Endothelial cell of umbilical vein (primary cell): ENCODE measurements at regions not wholly inside any gene's neighbourhood (a gene's known extent, or its start where the extent isn't known, plus 50 kb on each side); places are given as distances from the start of the nearest gene placed in this dataset.

Experiments used
- BruUV-seq: library from RNA; stranded (reverse); fragments of 400-500 nt; replicated peaks from 2 replicates; lab custom pipeline; 2021; lab: Mats Ljungman, UMichigan
- CTCF ChIA-PET: fragments of 300-600, 350-600 bp; sonication (Branson Sonifier 250); formaldehyde crosslinking; loops from one replicate; lab custom pipeline; 2021; ENCODE audit warnings: antibody characterized with exemption, inconsistent platforms; lab: Charles Lee
- POLR2A ChIA-PET: fragments of 300-600, 350-600 bp; sonication (Branson Sonifier 250); formaldehyde crosslinking; loops from one replicate; lab custom pipeline; 2021; ENCODE audit warnings: antibody characterized with exemption, inconsistent platforms; lab: Charles Lee
- DNase-seq: peaks from one replicate; pipeline ENCODE4 v3.0.0-alpha.2; 2011; ENCODE audit warnings: low read depth, low spot score
- FAIRE-seq: peaks from 2 replicates; lab custom pipeline; 2011; peaks lifted over from hg19 to GRCh38; lab: Jason Lieb, UNC
- H2AFZ ChIP-seq: 2 replicates; pipeline ENCODE4 v1.6.0; 2012; ENCODE audit warnings: low read depth, low read length, control low read depth, inconsistent platforms
- H3K27ac ChIP-seq: 2 replicates; pipeline ENCODE4 v1.5.1; 2011; ENCODE audit warnings: low read depth, mild to moderate bottlenecking, control low read depth, low read length, moderate library complexity; ENCODE audit not compliant: insufficient read depth
- H3K27me3 ChIP-seq, 2 experiments: 2 replicates each; pipeline versions ENCODE4 v1.6.0 to v1.6.1; 2011; ENCODE audit warnings: low read length in 2 of 2, mixed read lengths in 1 of 2; ENCODE audit not compliant: control insufficient read depth in 2 of 2, insufficient read depth in 2 of 2
- H3K36me3 ChIP-seq, 2 experiments: 2 replicates in 1 of 2; 3 replicates in 1 of 2; pipeline ENCODE4 v1.5.1; 2011; ENCODE audit warnings: low read length in 2 of 2, mild to moderate bottlenecking in 1 of 2, moderate library complexity in 1 of 2; ENCODE audit not compliant: control insufficient read depth in 2 of 2, insufficient read depth in 2 of 2; ENCODE audit errors: extremely low read depth in 1 of 2
- H3K4me1 ChIP-seq: 3 replicates; pipeline ENCODE4 v1.5.1; 2011; ENCODE audit warnings: mild to moderate bottlenecking, low read length; ENCODE audit not compliant: control insufficient read depth, insufficient read depth; ENCODE audit errors: extremely low read depth
- H3K4me2 ChIP-seq: 2 replicates; pipeline ENCODE4 v1.6.1; 2011; ENCODE audit warnings: low read length, control low read depth, mixed read lengths; ENCODE audit not compliant: insufficient read depth
- H3K4me3 ChIP-seq, 3 experiments: fragments of 200-600 bp in 1 of 3; sonication (generic), shearing (Covaris generic) in 1 of 3; replicated peaks in 1 of 3; 2 replicates each; pipeline ENCODE4 v1.5.1; 2011 to 2016; ENCODE audit warnings: control low read depth in 3 of 3, low read length in 3 of 3, mild to moderate bottlenecking in 2 of 3, inconsistent platforms in 1 of 3, low read depth in 1 of 3, moderate library complexity in 1 of 3; ENCODE audit not compliant: insufficient read depth in 1 of 3
- H3K79me2 ChIP-seq: 2 replicates; pipeline ENCODE4 v1.6.0; 2012; ENCODE audit warnings: low read length, inconsistent platforms; ENCODE audit not compliant: control insufficient read depth, insufficient read depth
- H3K9ac ChIP-seq: replicated peaks from 2 replicates; pipeline ENCODE3; 2011; ENCODE audit warnings: low read length, control low read depth; ENCODE audit not compliant: insufficient read depth; ENCODE audit errors: extremely low read depth
- H3K9me1 ChIP-seq: replicated peaks from 3 replicates; pipeline ENCODE4 v1.6.0; 2011; ENCODE audit warnings: mild to moderate bottlenecking, low read length; ENCODE audit not compliant: control insufficient read depth, insufficient read depth; ENCODE audit errors: extremely low read depth
- H3K9me3 ChIP-seq: replicated peaks from 2 replicates; pipeline ENCODE4 v1.5.1; 2012; ENCODE audit warnings: low read length, inconsistent platforms; ENCODE audit not compliant: control insufficient read depth, insufficient read depth
- H4K20me1 ChIP-seq: replicated peaks from 2 replicates; pipeline ENCODE3; 2011; ENCODE audit warnings: mild to moderate bottlenecking, low read length; ENCODE audit not compliant: control insufficient read depth, insufficient read depth; ENCODE audit errors: extremely low read depth
- CTCF ChIP-seq, 2 donors: IDR thresholded peaks; 1 replicate in 1 of 2; 2 replicates in 1 of 2; pipeline ENCODE4 v1.5.1; 2011; ENCODE audit warnings: low read length in 2 of 2, mild to moderate bottlenecking in 2 of 2, moderate library complexity in 2 of 2, control low read depth in 1 of 2, inconsistent platforms in 1 of 2, low read depth in 1 of 2; ENCODE audit not compliant: insufficient read depth in 1 of 2; ENCODE audit errors: extremely low read depth in 1 of 2
- EZH2 ChIP-seq: IDR thresholded peaks from 2 replicates; pipeline ENCODE4 v1.6.1; 2012; ENCODE audit warnings: borderline replicate concordance, low read depth, mild to moderate bottlenecking, moderate library complexity, low read length, inconsistent platforms; ENCODE audit not compliant: severe bottlenecking
- FOS ChIP-seq: IDR thresholded peaks from 2 replicates; pipeline ENCODE4 v1.6.1; 2011; ENCODE audit warnings: mild to moderate bottlenecking, low read length, moderate library complexity, borderline replicate concordance; ENCODE audit not compliant: insufficient read depth
- GATA2 ChIP-seq: IDR thresholded peaks from 2 replicates; pipeline ENCODE4 v1.7.0; 2011; ENCODE audit warnings: low read depth, mild to moderate bottlenecking, moderate library complexity, mixed read lengths, low read length; ENCODE audit not compliant: insufficient read length, insufficient read depth
- JUN ChIP-seq: IDR thresholded peaks from 2 replicates; pipeline ENCODE4 v1.6.1; 2011; ENCODE audit warnings: borderline replicate concordance, low read depth; ENCODE audit not compliant: insufficient read length, insufficient read depth
- MAX ChIP-seq: IDR thresholded peaks from 2 replicates; pipeline ENCODE4 v1.6.1; 2011; ENCODE audit not compliant: insufficient read depth, insufficient read length
- MYC ChIP-seq: IDR thresholded peaks from one replicate; pipeline ENCODE4 v1.6.1; 2011; ENCODE audit warnings: mild to moderate bottlenecking, low read depth, low read length
- POLR2A ChIP-seq: IDR thresholded peaks from 2 replicates; pipeline ENCODE4 v1.6.1; 2012; ENCODE audit warnings: low read depth, mild to moderate bottlenecking, control low read depth, low read length
- POLR2AphosphoS5 ChIP-seq: IDR thresholded peaks from 2 replicates; pipeline ENCODE4 v1.6.1; 2012; ENCODE audit warnings: low read depth, mild to moderate bottlenecking, control low read depth, low read length, moderate library complexity; ENCODE audit not compliant: insufficient read depth
- dilution Hi-C: fragments of 300-500 bp; cut with MboI; formaldehyde crosslinking; loops from one replicate; pipeline ENCODE4 v1.15.0; 2019; ENCODE audit warnings: low sequenced_read_pairs; ENCODE audit not compliant: extremely low pct_ligation_motif_present
- intact Hi-C: fragments of 100-400 bp; cut with micrococcal nuclease; formaldehyde crosslinking; loops from one replicate; pipeline ENCODE4 v1.10.0; 2022

GRCh38 chr1:81325397-81325796 lies 475.3 kb upstream of the ADGRL2 start:
- H3K9me1 ChIP-seq: no peaks in the 10 kb centered on the region
- no peaks in the 10 kb centered on the region for H3K4me1 ChIP-seq
- intact Hi-C loops: no loop called here
- no peak overlapping the region for H3K27ac ChIP-seq
- DNase-seq: no peak
- H3K9me3 ChIP-seq: no peaks in the 10 kb centered on the region
- H2AFZ ChIP-seq: no peak overlapping the region
- FAIRE-seq: no peak
- TF ChIP-seq GATA2 (no peak), MYC (no peak), CTCF (IDR thresholded peaks at IDR 0.05; ENCODE audit: extremely low read depth in 1 of 2, insufficient read depth in 1 of 2, low read depth in 1 of 2, low read length in 2 of 2) (no peak), POLR2A (no peak), JUN (no peak), MAX (no peak), POLR2AphosphoS5 (no peak), FOS (no peak), EZH2 (no peak)
- H4K20me1 ChIP-seq: no peaks in the 10 kb centered on the region
- no peak overlapping the region for H3K9ac ChIP-seq
- CTCF ChIA-PET: interaction anchor here (1.7 kb wide), 1 partner anchor 14 kb away, joined by 5 read pairs; no protein-coding TSS in a partner anchor
- H3K4me2 ChIP-seq: no peak overlapping the region
- POLR2A ChIA-PET: no interaction called here
- no peaks in the 10 kb centered on the region for H3K27me3 ChIP-seq
- no peaks in the 10 kb centered on the region for H3K36me3 ChIP-seq
- H3K4me3 ChIP-seq: no peak overlapping the region
- no peaks in the 10 kb centered on the region for H3K79me2 ChIP-seq
- BruUV-seq: no TSS peak
- dilution Hi-C loops: no loop called here
